GM18867 (cell line): ENCODE measurements at regions not wholly inside any gene's neighbourhood (a gene's known extent, or its start where the extent isn't known, plus 50 kb on each side); places are given as distances from the start of the nearest gene placed in this dataset.

Source experiments
- ATAC-seq: cut with Tn5 transposase; IDR thresholded peaks from one replicate; pipeline ENCODE4 v1.9.1; 2021; ENCODE audit warnings: mild to moderate bottlenecking, moderate library complexity; ENCODE audit not compliant: unreplicated experiment

DNA sequence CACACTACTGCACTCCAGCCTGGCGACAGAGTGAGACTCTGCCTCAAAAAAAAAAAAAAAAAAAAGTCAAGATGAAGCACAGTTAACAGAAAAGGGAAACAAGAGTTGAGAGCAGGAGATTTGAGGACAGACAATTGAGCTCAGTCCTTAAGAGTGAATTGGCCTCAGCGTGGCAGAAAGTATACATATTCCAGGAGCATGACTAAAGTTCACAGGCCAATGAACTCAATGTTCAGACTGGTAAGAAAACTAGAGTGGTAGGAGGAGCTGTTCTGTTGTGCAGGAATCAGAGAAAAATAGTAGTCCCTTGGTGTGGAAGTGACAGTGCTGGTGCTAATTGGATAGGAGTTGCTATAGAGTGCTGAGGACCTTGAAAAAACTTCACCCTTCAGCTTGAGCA, 60.0 kb downstream of the NRN1 start:
- ATAC-seq: no peak

DNA sequence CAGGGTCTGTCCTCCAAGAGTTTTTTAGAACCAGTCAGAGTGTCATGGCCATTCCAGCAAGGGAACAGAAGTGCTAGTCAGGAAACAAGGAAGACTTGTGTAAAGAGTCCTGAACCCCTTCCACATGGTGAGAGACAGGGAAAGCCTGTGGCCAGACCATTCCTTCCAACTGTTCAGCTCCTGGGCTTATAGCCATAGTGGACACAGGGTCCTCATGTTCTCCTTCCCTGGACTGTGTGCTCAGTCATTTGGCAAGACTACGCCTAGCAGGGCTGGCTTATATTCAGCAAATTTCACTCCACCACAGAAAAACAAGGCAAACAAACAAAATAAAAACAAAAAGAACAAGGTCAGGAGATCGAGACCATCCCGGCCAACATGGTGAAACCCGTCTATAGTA, 60.5 kb downstream of the NRN1 start:
- no peak for ATAC-seq

DNA sequence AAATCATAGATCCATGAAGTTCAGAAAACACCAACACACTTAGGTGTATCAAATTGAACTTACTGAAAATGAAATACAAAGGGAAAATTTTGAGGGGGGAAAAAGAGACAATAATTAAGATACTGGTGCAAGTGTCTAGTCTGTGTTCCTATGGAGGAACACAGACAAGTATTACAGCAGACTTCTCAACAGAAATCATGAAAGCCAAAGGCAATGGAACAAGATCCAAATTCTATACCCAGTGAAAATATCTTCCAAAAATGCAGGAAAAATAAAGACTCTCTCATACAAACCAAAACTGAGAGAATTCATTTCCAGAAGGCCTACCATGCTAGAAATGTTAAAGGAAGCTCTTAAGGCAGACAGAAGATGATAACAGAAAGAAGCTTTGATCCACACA, 63.1 kb downstream of the NRN1 start:
- ATAC-seq: no peak

DNA sequence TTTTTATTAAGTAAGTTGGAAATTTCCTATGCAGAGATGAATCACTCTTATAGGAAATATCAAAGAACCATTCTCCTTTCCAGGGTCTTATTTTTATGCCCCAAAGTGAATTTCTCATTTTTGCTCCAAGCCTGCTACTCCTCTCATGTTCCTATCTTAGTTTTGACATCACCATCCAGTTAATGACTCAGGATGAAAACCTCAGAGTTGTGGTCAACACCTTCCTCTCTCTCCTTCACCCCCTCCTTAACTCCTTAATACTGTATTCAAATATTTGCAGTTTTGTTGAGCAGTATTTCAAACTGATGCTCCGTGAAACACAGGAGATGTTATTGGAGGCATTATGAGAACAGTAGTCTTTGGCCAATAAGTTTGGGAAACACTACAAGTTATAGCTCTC, 64.1 kb downstream of the NRN1 start:
- ATAC-seq: no peak

DNA sequence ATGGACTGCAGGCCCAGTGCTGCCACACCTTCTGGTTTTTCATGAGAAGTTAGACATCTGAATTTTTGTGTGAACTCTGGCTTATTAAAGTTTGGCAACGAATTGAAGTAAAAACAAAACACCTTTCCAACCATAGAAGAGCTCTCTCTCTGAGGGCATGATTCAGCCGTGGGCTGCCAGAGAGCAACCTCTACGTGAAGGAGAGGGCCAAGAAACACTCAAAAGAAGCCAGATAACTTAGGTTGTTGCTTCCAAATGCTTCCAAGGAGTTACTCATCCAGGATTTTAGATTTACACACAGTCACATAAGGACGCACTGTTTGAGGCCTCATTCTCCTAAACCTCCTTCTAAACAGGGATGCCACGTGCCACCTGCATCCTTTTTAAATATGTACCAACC, 65.5 kb downstream of the NRN1 start:
- ATAC-seq: no peak

DNA sequence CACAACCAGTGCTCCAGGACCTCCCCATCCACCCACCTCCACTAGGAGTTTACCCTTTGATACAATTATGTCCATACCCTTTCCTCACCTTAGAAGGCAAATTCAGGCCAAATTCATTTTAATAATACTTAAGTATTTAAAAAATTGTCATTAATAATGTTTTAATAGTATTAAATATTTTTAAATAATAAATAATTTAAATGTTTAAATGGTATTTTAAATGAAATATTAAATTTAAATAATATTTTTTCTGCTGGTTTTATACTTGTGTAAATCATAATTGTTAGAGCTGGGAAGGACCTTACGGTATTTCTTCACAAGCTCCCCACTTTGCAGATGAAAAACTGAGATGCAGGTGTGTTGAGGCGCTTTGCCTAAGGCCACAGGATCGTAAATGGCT, 67.8 kb downstream of the NRN1 start:
- no peak for ATAC-seq

DNA sequence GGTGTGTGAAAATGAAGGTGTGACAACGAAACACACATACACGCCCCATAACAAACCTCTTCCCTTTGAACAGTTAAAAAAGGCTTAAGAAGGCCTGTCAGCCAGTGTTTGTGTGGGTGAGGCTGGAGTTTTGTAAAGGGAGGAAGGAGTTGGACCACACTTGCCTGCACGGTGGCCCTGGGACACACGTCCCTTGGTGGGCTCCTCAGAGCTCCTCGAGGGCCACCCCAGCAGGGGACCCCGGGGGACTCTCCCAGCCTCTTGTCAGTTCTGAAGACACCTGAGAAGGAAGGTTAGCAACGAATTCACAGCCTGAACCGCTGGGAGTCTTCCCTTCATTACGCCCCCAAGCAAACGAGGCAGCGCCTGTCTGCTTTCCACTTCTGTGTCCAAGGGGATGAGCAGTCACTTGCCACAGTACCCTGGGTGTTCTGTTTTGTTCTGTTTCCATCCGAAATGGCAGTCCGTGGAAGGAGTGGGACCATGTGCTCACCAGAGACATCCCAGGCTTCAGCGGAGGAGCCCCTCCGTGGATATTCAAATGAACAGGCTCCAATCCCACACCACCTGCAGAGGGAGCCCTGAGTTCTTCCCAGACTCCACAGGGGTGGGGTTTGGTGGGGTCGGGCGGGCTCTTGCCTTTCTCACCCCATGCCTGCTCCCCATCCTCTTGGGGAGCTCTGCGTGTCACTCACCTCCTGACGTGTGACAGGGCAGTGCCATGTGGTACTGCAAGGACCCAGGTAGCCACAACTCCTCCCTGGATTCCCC, 68.6 kb downstream of the NRN1 start:
- no peak for ATAC-seq

DNA sequence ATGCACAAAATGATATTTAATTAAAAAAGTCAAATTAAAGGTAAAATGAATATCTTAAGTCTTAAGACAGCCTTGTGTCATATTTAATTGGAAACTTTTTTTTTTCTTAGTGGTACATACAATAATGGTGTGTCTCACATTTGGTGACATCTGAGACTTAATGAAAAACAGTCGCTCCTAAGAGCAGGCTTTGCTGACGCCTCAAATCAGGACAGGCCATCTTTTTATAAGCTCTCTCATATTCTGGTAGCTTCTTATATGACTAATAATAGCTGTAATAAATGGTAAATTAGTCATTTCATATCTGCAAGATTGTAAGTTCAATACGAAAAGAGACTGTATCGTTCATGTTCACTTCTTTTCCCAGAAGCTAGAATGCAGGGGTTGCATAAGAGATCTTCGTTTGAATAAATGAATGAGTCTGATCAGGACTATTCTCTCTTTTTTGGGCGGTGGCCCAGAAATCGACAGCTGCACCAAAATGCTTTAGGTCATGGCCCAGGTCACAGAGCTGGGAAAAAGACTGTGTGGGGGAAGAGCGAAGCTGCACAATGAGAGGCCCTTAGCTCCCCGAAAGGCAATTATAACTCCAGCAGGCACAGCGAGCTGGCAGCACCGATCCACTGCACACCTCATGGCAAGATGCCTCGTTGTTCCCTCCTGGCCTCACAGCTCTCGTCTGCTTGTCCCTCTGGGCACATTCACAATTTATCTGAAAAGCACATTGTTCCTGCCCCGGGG, 69.4 kb downstream of the NRN1 start:
- no peak for ATAC-seq

DNA sequence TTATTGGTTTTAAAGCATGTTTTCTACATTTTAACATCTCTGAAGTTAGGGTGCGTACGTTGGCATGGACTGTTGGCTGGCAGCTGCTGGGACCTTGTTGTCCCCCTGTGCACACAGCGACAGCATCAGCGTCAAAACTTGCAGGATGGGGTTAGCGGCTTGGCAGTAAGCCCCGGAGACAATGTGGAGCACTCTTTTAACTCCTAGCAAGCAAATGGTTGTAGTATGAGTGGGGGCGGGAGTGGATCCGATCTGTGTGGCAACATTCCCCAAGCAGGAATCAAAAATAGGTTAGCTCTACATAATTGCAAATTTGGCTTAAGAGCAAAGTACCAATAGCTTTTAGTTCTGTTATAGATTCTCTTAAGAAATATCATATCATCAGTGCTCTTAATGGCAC, 70.1 kb downstream of the NRN1 start:
- no peak for ATAC-seq

DNA sequence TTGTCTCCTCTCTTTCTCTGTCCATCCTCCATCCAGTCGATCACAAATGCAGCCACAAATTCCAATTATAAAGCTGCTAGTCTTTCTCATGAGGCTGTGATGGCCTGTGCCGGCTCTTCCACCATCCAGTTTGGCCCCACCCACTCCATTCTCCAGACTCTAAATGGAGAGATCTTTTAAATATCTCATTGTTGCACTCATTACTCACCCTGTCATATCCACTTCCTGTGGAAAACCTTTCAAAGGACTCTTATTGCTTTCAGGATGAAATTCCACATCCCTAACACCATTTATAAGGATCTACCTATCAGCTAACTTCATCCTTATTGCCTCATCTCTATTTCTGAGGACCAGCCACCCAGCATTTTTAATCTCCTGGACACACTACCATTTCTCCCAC, 70.6 kb downstream of the NRN1 start:
- ATAC-seq: no peak

DNA sequence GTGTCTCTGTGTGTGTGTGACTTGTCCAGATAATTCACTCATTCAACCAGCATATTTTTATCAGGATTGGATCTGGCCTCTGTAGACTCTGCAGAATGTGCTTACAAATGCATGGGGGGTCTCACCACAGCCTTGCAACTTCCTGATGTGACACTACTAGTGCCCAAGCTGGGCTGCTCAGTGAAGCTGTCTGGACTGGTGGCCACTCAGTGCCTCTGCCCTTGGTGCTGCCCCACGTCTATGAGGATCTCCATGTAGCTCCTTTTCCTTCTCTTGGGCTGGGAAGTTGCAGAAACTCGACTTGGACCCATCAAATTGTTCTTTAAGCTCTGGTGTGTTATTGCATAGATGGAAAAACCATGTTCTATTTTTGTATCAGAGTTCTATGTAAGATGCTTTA, 75.8 kb downstream of the NRN1 start:
- ATAC-seq: no peak

DNA sequence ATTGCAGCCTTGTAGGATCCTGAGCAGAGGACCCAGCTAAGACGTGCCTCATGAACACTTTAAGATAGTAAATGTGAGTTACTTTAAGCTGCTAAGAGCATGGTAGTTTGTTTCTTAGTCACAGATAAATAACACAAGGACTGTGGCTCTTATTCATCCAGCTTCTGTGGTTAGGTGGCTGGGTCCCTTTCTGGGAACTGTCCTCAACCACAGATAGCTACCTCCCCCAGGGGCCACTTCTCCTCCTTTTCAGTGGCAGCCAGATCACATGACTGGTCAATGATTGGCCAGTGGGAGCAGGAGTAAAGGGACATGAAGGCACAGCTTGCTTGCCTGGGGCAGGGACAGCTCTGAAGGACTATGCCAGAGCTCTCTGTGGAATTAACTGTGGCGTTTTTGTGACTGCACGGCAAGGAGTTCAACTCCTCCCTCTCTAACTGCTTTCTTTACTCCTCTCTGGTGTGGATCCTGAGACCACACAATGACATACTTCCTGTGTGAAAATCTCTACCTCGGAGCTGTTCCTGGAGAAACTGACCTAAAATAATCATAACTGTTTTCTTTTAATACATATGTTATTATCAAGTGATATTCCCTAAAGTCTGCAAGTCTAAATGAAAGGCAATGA, 76.5 kb downstream of the NRN1 start:
- ATAC-seq: no peak

DNA sequence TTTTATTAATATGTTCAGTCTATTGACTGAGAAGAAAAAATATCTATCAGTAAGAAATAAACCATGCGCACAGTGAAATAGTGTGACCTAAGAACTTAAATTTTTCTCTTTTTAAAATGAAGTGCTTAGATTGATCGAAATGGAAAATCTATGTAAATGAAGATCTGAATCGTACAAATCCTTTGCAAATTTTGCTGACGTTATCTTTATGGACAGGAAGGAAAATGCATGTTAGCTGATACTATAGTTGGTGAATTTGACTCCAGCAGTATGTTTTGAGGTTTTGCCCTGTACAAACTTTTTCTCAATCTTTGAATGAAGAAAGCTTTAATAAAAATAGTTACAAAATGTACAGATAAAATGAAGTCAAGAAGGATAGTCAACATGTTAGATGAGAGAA, 82.9 kb downstream of the NRN1 start:
- no peak for ATAC-seq

DNA sequence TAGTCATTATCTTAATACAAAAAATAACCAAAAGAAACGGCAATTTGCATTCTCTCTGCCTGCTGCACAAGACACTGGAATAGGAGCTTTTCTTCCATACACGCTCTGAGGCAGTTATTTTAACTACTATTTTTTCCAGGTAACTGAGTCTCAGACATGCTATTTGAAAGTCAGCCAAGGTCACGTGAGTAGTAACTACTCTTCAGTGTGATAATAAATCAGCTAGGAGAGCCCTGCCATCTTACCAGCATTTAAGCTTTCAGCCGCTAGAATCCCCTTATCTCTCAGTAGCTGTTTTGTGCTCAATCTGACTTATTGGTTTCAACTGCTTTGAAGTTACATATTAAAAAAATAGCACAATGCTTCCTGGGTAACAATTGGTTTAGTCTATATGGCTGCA, 84.5 kb downstream of the NRN1 start:
- ATAC-seq: no peak

DNA sequence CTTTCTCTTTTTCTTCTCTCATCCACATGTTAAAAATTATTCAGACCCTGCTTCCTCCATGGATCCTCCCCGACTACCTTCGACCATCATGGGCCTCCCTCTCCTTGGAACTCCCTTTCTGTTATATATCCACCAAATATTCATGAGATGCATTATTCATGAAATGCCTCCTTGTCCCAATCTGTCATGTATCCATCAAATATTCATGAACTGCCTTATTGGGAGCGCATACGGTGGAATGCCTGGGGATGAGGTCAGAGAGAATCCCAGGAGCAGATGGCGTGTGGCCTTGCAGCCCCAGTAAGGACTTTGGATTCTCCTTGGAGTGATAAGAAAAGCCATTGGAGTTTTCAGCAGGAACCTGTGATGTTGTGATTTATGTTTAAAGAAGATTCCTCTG, 97.0 kb downstream of the NRN1 start:
- ATAC-seq: no peak

DNA sequence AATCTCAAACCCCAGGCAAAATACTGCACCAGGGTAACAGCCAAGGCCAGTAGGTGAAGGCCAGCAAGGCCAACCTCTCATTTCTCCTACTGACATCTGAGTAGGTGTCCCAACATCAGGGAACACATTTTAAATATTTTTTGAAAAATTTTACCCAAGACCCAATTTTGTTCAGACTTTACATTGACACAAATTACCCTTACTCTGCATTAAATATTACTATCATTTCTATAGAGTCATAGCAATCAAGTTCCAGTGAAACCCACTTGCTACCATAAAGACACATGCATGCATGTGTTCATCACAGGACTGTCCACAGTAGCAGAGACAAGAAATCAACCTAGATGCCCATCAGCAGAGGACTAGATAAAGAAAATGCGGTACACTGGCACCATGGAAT, 99.9 kb downstream of the NRN1 start:
- no peak for ATAC-seq

DNA sequence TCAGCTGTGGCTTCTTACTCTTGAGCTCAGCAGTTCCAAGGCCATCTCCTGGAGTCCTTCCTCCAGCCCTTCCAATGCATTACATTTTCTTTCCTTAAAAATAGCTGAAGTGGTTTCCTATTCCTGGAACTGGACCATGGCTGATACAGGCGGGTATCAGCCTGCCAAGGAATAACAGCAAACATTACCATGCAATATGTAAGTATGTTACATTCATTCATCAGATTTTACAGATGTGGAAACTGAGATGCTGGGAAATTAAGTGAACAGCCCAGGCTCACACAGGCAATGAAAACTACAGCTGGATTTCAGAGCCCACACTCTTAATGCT, 100.4 kb downstream of the NRN1 start:
- no peak for ATAC-seq

DNA sequence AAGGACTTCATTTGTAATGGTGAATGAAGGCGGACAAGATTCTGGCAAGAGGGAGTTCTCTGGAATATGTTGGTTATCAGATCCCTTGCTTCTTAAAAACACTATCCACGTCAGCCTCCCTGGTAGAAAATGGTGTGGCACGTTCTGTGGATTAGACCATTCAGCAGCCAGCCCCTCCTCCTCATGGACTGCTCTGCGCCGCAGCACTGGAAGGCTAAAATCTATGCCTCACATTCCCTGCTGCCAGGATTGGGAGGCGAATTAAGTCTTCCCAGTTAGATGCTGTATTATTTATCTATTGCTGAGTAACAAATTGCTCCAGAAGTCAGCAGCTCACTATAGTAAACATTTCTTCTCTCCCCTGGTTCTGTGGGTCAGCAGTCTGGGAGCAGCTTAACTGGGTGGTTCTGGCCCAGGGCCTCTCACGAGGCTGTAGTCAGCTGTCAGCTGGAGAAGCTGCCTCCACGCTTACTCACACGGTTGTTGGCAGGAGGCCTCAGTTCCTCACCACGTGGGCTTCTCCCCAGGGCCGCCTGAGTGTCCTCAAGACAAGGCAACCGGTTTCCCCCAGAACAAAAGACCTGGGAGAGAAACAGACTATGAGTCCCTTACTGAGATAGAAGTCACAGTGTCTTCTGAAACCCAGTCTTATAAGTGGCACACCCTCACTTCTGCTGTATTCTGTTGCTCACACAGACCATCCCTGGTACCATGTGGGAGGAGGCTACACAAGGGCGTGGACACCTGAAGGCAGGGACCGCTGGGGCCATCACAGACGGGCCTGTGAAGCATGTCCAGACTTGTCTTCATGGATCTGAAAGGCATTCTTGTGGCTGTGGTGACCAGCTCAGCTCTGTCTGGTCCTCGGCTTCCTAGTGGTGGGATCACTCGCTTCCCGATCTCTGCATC, 101.0 kb downstream of the NRN1 start:
- no peak for ATAC-seq

DNA sequence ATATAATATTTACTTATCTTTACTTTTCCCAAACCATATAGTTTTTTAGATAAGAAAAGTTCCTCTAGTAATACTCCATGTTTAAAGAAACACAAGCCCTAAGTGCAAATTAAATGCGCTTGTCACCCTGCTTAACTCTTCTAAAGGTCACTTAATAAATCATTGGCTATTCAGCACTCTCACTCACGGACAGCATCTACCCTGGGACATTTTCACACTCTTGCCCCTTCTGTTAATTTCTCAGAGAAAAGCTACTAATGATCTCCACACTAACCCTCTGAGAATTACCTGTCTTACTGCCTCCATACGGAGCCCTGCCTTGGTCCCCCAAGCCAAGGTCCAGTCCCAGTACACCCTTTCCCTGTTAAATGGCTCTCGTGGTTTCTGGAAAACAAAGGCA, 102.2 kb downstream of the NRN1 start:
- no peak for ATAC-seq

DNA sequence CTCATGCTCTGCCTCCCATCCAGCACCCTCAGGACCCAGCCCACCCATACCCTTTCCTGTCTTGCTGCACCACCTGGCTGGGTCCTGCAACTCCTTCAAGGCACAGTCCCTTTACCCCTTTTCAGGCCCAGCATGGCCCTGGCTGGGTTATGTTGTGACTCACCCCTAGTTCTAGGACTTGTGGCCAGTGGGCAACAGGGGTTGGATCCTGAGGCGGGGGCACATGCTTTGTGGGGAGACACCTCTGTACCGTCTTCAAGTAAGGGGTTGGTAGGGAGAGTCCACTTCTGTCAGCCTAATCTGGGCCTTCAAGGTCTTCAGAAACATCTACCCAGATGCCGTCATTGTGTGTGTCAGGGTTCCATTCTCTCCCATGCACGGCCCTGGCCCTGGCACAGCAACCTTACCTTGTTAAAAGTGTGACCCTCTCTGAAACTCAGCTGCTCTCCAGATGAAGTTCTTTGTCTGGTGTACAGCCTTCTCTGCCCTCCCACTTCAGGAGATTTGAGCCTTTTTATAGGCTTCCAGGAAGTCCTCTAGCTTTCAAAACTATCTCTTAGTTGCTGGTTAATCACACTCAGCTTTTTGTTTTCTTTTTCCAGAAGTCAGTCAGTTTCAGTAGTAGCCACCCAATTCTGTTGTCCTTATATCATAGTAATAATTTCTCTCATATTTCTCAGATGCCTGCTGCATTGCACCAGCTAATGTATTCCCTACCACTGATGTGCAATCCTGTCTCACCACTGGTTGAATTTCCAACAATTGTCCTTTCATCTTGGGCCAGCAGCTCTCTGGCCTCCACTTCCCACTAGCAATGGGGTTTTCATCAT, 107.3 kb downstream of the NRN1 start:
- no peak for ATAC-seq
